ENCODE measurements at regions not wholly inside any gene's neighbourhood (a gene's known extent, or its start where the extent isn't known, plus 50 kb on each side); places are given as distances from the start of the nearest gene placed in this dataset.

DNA sequence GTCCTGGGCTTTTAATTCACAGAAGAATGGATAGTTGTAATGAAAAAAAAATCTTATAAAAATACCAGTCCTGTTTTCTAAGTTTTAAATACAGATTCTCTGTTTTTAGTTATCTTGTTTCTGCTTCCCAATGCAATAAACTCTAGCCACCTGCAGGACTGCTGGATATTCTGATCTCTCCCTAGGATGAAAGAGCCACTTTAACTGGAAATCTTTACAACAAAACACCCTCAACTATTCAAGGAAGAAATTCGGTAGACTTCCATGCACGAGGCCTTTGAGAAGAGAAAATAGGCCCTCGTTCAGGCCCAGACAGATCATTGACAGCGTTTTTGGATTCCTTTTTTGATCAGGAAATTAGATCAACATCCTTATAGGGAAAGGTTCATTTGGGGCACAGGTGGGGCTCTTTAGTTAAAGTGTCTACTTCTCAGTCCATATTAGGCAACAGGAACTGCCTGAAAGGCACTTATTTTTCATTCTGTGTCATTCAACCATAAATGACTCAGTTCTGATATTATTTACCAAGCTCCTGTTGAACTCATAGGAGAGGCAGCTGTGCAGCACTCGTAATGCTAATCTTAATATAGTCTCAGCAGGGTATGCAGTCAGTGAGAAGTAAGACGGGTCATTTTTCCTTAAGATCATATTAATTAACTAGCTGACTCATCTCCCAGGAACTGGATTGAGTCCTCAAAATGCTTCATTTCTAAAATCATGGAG, 71.1 kb upstream of the ERRFI1 start:
- Histone ChIP-seq H3K79me2 (ENCODE audit: insufficient read depth, low read length) (no peaks in the 10 kb centered on the region), H3K4me3 (ENCODE audit: low read depth, low read length, poor library complexity, severe bottlenecking) (no peak overlapping the region), H3K9me3 (ENCODE audit: low read length) (no peaks in the 10 kb centered on the region), H3K36me3 (ENCODE audit: insufficient read depth, low read length) (no peaks in the 10 kb centered on the region), H3K27me3 (ENCODE audit: insufficient read depth, low read length) (0 out of 2 replicates have a peak, but pooled peaks cover 5% of the 10 kb centered on the region), H3K9me2 (ENCODE audit: low read depth, low read length) (no peaks in the 10 kb centered on the region), H4K20me1 (ENCODE audit: insufficient read depth, low read length) (no peaks in the 10 kb centered on the region), H3K9ac (ENCODE audit: low read length) (no peak overlapping the region), H2AFZ (ENCODE audit: low read length) (no peak overlapping the region), H3K4me2 (ENCODE audit: low read length) (no peak overlapping the region), H3F3A (ENCODE audit: insufficient read depth, low read length) (no peaks in the 10 kb centered on the region), H3K27ac (ENCODE audit: low read depth, low read length, poor library complexity, severe bottlenecking) (no peak overlapping the region), H3K4me1 (ENCODE audit: insufficient read depth, low read length, severe bottlenecking) (no peaks in the 10 kb centered on the region)
- TF ChIP-seq, protein P1, sequence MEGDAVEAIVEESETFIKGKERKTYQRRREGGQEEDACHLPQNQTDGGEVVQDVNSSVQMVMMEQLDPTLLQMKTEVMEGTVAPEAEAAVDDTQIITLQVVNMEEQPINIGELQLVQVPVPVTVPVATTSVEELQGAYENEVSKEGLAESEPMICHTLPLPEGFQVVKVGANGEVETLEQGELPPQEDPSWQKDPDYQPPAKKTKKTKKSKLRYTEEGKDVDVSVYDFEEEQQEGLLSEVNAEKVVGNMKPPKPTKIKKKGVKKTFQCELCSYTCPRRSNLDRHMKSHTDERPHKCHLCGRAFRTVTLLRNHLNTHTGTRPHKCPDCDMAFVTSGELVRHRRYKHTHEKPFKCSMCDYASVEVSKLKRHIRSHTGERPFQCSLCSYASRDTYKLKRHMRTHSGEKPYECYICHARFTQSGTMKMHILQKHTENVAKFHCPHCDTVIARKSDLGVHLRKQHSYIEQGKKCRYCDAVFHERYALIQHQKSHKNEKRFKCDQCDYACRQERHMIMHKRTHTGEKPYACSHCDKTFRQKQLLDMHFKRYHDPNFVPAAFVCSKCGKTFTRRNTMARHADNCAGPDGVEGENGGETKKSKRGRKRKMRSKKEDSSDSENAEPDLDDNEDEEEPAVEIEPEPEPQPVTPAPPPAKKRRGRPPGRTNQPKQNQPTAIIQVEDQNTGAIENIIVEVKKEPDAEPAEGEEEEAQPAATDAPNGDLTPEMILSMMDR (IDR thresholded peaks at IDR 0.05; ENCODE audit: low read length) = no peak
- no peak for TF ChIP-seq EZH2 (IDR thresholded peaks at IDR 0.05; ENCODE audit: borderline replicate concordance, low read length)

DNA sequence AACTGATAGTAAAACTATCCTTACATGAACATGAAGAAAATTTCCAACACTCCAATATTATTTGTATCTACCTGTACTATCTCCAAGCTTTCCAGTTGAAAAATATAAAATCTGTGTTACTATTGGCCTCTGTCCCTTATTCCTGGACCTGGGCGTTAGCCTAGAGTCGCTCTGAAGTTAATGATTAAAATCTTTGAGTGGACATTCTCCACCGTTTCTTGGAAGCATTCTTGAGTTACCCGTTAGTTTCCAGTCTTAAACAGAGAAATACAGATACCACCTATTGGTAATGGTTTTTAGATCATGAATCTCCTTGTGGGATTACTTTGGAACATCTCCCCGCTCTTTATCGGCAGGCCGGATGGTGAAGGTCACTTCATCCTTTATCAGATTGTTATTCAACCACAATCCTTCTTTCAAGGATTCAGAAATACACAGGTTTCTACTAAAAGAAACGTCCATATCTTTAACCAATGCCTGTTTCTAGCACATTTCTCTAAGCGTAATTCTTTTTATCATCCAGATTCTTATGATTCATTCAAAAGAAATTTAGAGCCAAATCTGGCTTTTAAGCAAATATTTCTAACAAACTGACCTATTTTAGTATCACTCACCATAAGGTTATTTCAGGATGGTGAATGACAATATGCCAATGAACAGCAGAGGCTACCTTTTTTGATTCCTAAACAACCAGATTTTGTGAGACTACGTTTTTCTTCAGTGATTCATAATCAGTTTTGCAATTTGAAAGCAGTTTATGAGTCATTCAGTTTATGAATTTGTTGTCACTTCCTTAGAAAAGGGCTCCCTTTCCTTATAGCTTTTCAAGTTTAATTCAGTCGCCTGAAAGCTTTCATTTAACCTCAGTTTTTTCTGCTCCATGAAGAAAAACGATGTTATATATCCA, 70.2 kb upstream of the ERRFI1 start:
- no peak for TF ChIP-seq EZH2 (IDR thresholded peaks at IDR 0.05; ENCODE audit: borderline replicate concordance, low read length)
- TF ChIP-seq, protein P1 (IDR thresholded peaks at IDR 0.05; ENCODE audit: low read length) = no peak
- no peak overlapping the region for H3K27ac ChIP-seq (ENCODE audit: low read depth, low read length, poor library complexity, severe bottlenecking)
- no peak overlapping the region for H3K4me2 ChIP-seq (ENCODE audit: low read length)
- H3K9me3 ChIP-seq (ENCODE audit: low read length) = no peaks in the 10 kb centered on the region
- no peaks in the 10 kb centered on the region for H3K4me1 ChIP-seq (ENCODE audit: insufficient read depth, low read length, severe bottlenecking)
- H3K27me3 ChIP-seq (ENCODE audit: insufficient read depth, low read length) = 0 out of 2 replicates have a peak, but pooled peaks cover 5% of the 10 kb centered on the region
- H3K9me2 ChIP-seq (ENCODE audit: low read depth, low read length) = no peaks in the 10 kb centered on the region
- no peak overlapping the region for H3K9ac ChIP-seq (ENCODE audit: low read length)
- H4K20me1 ChIP-seq (ENCODE audit: insufficient read depth, low read length) = no peaks in the 10 kb centered on the region
- H3K4me3 ChIP-seq (ENCODE audit: low read depth, low read length, poor library complexity, severe bottlenecking) = no peak overlapping the region
- H3K79me2 ChIP-seq (ENCODE audit: insufficient read depth, low read length) = no peaks in the 10 kb centered on the region
- H3K36me3 ChIP-seq (ENCODE audit: insufficient read depth, low read length) = no peaks in the 10 kb centered on the region
- no peaks in the 10 kb centered on the region for H3F3A ChIP-seq (ENCODE audit: insufficient read depth, low read length)
- no peak overlapping the region for H2AFZ ChIP-seq (ENCODE audit: low read length)

DNA sequence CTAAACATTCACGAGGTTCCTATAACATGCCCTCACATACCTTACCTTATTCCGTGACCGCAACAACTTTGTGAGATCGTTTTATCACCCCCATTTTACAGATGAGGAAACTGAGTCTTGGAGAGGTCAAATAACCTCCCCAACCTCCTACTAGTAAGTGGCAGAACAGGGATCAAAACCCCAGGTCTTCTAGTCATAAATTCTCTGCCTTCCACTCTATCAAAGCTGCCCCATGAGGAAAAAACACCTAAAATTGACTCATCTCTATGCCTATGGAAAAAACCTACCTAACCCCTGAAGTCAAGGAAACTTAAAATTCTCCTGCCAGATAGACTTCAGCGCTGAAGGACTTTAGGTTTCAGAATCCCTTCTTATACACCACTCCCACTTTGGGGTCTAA, 69.5 kb upstream of the ERRFI1 start:
- Histone ChIP-seq H3K27me3 (ENCODE audit: insufficient read depth, low read length) (0 out of 2 replicates have a peak, but pooled peaks cover 5% of the 10 kb centered on the region), H3K79me2 (ENCODE audit: insufficient read depth, low read length) (no peaks in the 10 kb centered on the region), H3F3A (ENCODE audit: insufficient read depth, low read length) (no peaks in the 10 kb centered on the region), H3K9ac (ENCODE audit: low read length) (no peak overlapping the region), H3K9me3 (ENCODE audit: low read length) (no peaks in the 10 kb centered on the region), H4K20me1 (ENCODE audit: insufficient read depth, low read length) (no peaks in the 10 kb centered on the region), H3K4me2 (ENCODE audit: low read length) (no peak overlapping the region), H3K4me1 (ENCODE audit: insufficient read depth, low read length, severe bottlenecking) (no peaks in the 10 kb centered on the region), H3K36me3 (ENCODE audit: insufficient read depth, low read length) (no peaks in the 10 kb centered on the region), H3K4me3 (ENCODE audit: low read depth, low read length, poor library complexity, severe bottlenecking) (no peak overlapping the region), H3K9me2 (ENCODE audit: low read depth, low read length) (no peaks in the 10 kb centered on the region), H2AFZ (ENCODE audit: low read length) (no peak overlapping the region), H3K27ac (ENCODE audit: low read depth, low read length, poor library complexity, severe bottlenecking) (no peak overlapping the region)
- TF ChIP-seq EZH2 (IDR thresholded peaks at IDR 0.05; ENCODE audit: borderline replicate concordance, low read length) = no peak
- TF ChIP-seq, protein P1 (IDR thresholded peaks at IDR 0.05; ENCODE audit: low read length) = no peak
